K562 (cell line): ENCODE measurements at regions not wholly inside any gene's neighbourhood (a gene's known extent, or its start where the extent isn't known, plus 50 kb on each side); places are given as distances from the start of the nearest gene placed in this dataset.

Experiments
- ATAC-seq: fragments of 200-7000 bp; cut with Tn5 transposase; 3 replicates; pipeline ENCODE4 v1.9.1; 2020; ENCODE audit warnings: moderate library complexity
- BruUV-seq: library from RNA; stranded (reverse); fragments of 400-500 nt; replicated peaks from 2 replicates; lab custom pipeline; 2021; lab: Mats Ljungman, UMichigan
- CTCF ChIA-PET: fragments of 300-600 bp; formaldehyde crosslinking; extraction: SDS; loops from one replicate; lab custom pipeline; 2021; ENCODE audit warnings: low intra/inter-chr PET ratio; lab: Yijun Ruan, JAX
- POLR2A ChIA-PET: fragments of 300-600, 350-650 bp; sonication (Branson Sonifier 250); formaldehyde crosslinking; extraction: SDS; loops from one replicate; lab custom pipeline; 2021; ENCODE audit warnings: antibody characterized with exemption, inconsistent platforms; lab: Yijun Ruan, JAX
- DNase-seq, 4 experiments: peaks; one replicate each; pipeline versions ENCODE4 v3.0.0 to v3.0.0-alpha.2; 2011 to 2018; ENCODE audit warnings: low spot score in 3 of 4, mixed read lengths in 3 of 4; ENCODE audit errors: extremely low read depth in 1 of 4
- FAIRE-seq: peaks from 2 replicates; lab custom pipeline; 2011; peaks lifted over from hg19 to GRCh38; lab: Jason Lieb, UNC
- H2AFZ ChIP-seq: 2 replicates; pipeline ENCODE4 v1.6.0; 2011; ENCODE audit warnings: low read depth, low read length, control low read depth, inconsistent platforms
- H3K27ac ChIP-seq: fragments of 200-600 bp; 3 replicates; pipeline ENCODE4 v1.8.0; 2011; ENCODE audit warnings: low read depth, mild to moderate bottlenecking, control low read depth, inconsistent platforms, low read length, moderate library complexity, mixed read lengths; ENCODE audit errors: extremely low read depth
- H3K27me3 ChIP-seq, 2 experiments: fragments of 300-600 bp in 1 of 2; 2 replicates in 1 of 2; 3 replicates in 1 of 2; pipeline versions ENCODE4 v1.6.0 to v1.8.0; 2011; ENCODE audit warnings: inconsistent platforms in 2 of 2, low read length in 2 of 2, mild to moderate bottlenecking in 1 of 2, mixed read lengths in 1 of 2, moderate library complexity in 1 of 2; ENCODE audit not compliant: control insufficient read depth in 2 of 2, insufficient read depth in 2 of 2
- H3K36me3 ChIP-seq: fragments of 300-600 bp; 3 replicates; pipeline ENCODE4 v1.8.0; 2011; ENCODE audit warnings: mild to moderate bottlenecking, low read length, inconsistent platforms; ENCODE audit not compliant: control insufficient read depth, insufficient read depth
- H3K4me1 ChIP-seq, 2 experiments: fragments of 200-600 bp in 1 of 2; replicated peaks in 1 of 2; 2 replicates in 1 of 2; 3 replicates in 1 of 2; pipeline versions ENCODE4 v1.5.1 to v1.8.0; 2011; ENCODE audit warnings: inconsistent platforms in 2 of 2, low read length in 2 of 2, mild to moderate bottlenecking in 1 of 2, mixed read lengths in 1 of 2, moderate library complexity in 1 of 2; ENCODE audit not compliant: control insufficient read depth in 2 of 2, insufficient read depth in 2 of 2
- H3K4me2 ChIP-seq: 2 replicates; pipeline ENCODE4 v1.6.1; 2011; ENCODE audit warnings: low read length, control low read depth, inconsistent platforms, mixed read lengths; ENCODE audit not compliant: insufficient read depth
- H3K4me3 ChIP-seq: fragments of 200-600 bp; sonication (generic), shearing (Covaris generic); 2 replicates; pipeline ENCODE4 v1.5.1; 2016; ENCODE audit warnings: control low read depth, inconsistent platforms
- H3K79me2 ChIP-seq: fragments of 200-600 bp; 3 replicates; pipeline ENCODE4 v1.8.0; 2011; ENCODE audit warnings: low read length, inconsistent platforms; ENCODE audit not compliant: control insufficient read depth, insufficient read depth
- H3K9ac ChIP-seq, 2 experiments: 2 replicates each; pipeline versions ENCODE4 v1.6.0 to v1.6.1; 2011; ENCODE audit warnings: low read depth in 2 of 2, low read length in 2 of 2, control low read depth in 1 of 2, inconsistent platforms in 1 of 2, mild to moderate bottlenecking in 1 of 2, mixed read lengths in 1 of 2; ENCODE audit not compliant: insufficient read depth in 1 of 2
- H3K9me1 ChIP-seq: one replicate; pipeline ENCODE4 v1.6.0; 2011; ENCODE audit warnings: inconsistent platforms, mild to moderate bottlenecking, low read length, moderate library complexity; ENCODE audit not compliant: control insufficient read depth, insufficient read depth
- H3K9me3 ChIP-seq: replicated peaks from 2 replicates; pipeline ENCODE4 v1.5.1; 2011; ENCODE audit warnings: low read depth, low read length, inconsistent platforms; ENCODE audit not compliant: control insufficient read depth, insufficient read depth
- H4K20me1 ChIP-seq: replicated peaks from 2 replicates; pipeline ENCODE4 v1.6.1; 2011; ENCODE audit warnings: low read length, inconsistent platforms, mixed read lengths; ENCODE audit not compliant: control insufficient read depth, insufficient read depth
- BCOR ChIP-seq: fragments of 450-650 bp; IDR thresholded peaks from 2 replicates; pipeline ENCODE4 v1.6.1; 2016
- CBX3 ChIP-seq, 2 experiments: IDR thresholded peaks; 1 replicate in 1 of 2; 2 replicates in 1 of 2; pipeline ENCODE4 v1.6.1; 2012; ENCODE audit warnings: inconsistent platforms in 2 of 2, low read length in 2 of 2, borderline replicate concordance in 1 of 2, control low read depth in 1 of 2
- CBX5 ChIP-seq: IDR thresholded peaks from 2 replicates; pipeline ENCODE4 v1.6.1; 2014; ENCODE audit warnings: low read depth, borderline replicate concordance
- FIP1L1 ChIP-seq: fragments of 200-400 bp; formaldehyde crosslinking; IDR thresholded peaks from 2 replicates; pipeline ENCODE4 v1.6.1; 2018; ENCODE audit warnings: mild to moderate bottlenecking, low read depth, low read length; ENCODE audit not compliant: poor library complexity, severe bottlenecking
- GTF2A2 ChIP-seq: IDR thresholded peaks from 2 replicates; pipeline ENCODE4 v1.6.1; 2016; ENCODE audit warnings: mild to moderate bottlenecking, missing genetic modification characterization, missing compliant biosample characterization
- ILK ChIP-seq: fragments of 450-650 bp; IDR thresholded peaks from 2 replicates; pipeline ENCODE4 v1.6.1; 2016; ENCODE audit warnings: missing genetic modification characterization, low read depth, mild to moderate bottlenecking, missing compliant biosample characterization, moderate library complexity, borderline replicate concordance
- MTA1 ChIP-seq: fragments of 450-650 bp; IDR thresholded peaks from 2 replicates; pipeline ENCODE4 v1.6.1; 2017; ENCODE audit warnings: borderline replicate concordance
- PHB ChIP-seq: fragments of 250-450 bp; sonication (Bioruptor Pico); IDR thresholded peaks from 2 replicates; pipeline ENCODE4 v1.5.0; 2021
- RBM15 ChIP-seq: fragments of 200-400 bp; formaldehyde crosslinking; IDR thresholded peaks from 2 replicates; pipeline ENCODE4 v1.6.1; 2018; ENCODE audit warnings: mild to moderate bottlenecking, low read length, moderate library complexity; ENCODE audit not compliant: insufficient read depth
- SAFB2 ChIP-seq: fragments of 200-400 bp; formaldehyde crosslinking; IDR thresholded peaks from 2 replicates; pipeline ENCODE4 v1.6.1; 2018; ENCODE audit warnings: borderline replicate concordance, low read length, low read depth, moderate library complexity; ENCODE audit not compliant: severe bottlenecking
- STAT5A ChIP-seq: IDR thresholded peaks from 2 replicates; pipeline ENCODE4 v1.6.1; 2012; ENCODE audit warnings: low read length, inconsistent platforms, borderline replicate concordance
- TCFL5 ChIP-seq: fragments of 250-450 bp; sonication (Bioruptor Pico); conservative IDR thresholded peaks from 2 replicates; pipeline ENCODE4 v1.6.1; 2021; ENCODE audit warnings: mild to moderate bottlenecking, moderate library complexity, matching md5 sums
- ZNF263 ChIP-seq: sonication (generic); formaldehyde crosslinking; IDR thresholded peaks from 2 replicates; pipeline ENCODE4 v1.8.0; 2022; ENCODE audit warnings: mild to moderate bottlenecking, missing genetic modification reagents, borderline replicate concordance
- ZNF707 ChIP-seq: fragments of 250-450 bp; sonication (Bioruptor Pico); conservative IDR thresholded peaks from 2 replicates; pipeline ENCODE4 v1.8.0; 2022; ENCODE audit warnings: inconsistent platforms, mild to moderate bottlenecking, moderate library complexity
- WGBS: fragments of 100-300 bp; shearing (Covaris generic); methylation state at CpG from one replicate; pipeline ENCODE4 v1.1.6; 2016; ENCODE audit warnings: low coverage, mixed read lengths; ENCODE audit not compliant: insufficient coverage; ENCODE audit errors: missing lambda C conversion rate; 5-methylcytosine and 5-hydroxymethylcytosine counted together
- in situ Hi-C: fragments of 300-500 bp; cut with MboI; formaldehyde crosslinking; loops from 4 replicates; pipeline ENCODE4 v1.15.0; 2018; ENCODE audit warnings: inconsistent platforms, mixed read lengths
- intact Hi-C: fragments of 100-400 bp; cut with micrococcal nuclease; formaldehyde crosslinking; loops from 2 replicates; pipeline ENCODE4 v1.14.2; 2022

DNA sequence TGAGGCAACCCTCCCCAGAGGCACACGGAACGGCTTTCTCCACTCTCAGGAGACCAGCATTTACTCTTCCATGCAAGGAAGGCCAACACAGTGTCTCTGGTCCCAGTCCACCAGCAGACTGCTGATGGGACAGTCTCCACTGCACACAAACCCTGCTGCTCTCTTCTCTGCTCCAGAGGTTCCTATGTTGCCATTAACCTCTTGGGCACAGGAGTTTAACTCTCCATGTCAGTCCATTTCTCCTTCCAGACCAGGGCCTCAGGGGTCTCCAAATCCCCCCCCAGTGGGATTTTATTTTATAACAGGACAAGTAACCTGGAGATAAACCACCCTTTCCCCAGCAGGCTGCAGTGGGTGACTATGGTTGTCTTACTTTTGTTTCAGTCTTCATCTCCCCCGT is 452.5 kb downstream of the GADD45G start:
- no peak overlapping the region for H3K4me3 ChIP-seq
- TF ChIP-seq CBX3 (IDR thresholded peaks at IDR 0.05; ENCODE audit: borderline replicate concordance in 1 of 2, low read length in 2 of 2) = no peak
- no peak for TF ChIP-seq ILK
- no peak for TF ChIP-seq FIP1L1
- no peak for TF ChIP-seq GTF2A2
- no peak for TF ChIP-seq RBM15
- no peak for TF ChIP-seq SAFB2
- no peak for TF ChIP-seq STAT5A
- TF ChIP-seq BCOR = no peak
- no peak for TF ChIP-seq ZNF263
- TF ChIP-seq MTA1 = no peak
- no peak for TF ChIP-seq ZNF707
- TF ChIP-seq PHB (CRISPR knock-in tag) = no peak
- no peak for TF ChIP-seq CBX5
- no peak for TF ChIP-seq TCFL5 (CRISPR knock-in tag)
- TF ChIP-seq, all 486 proteins: peak for 0
- DNase-seq (no peak), FAIRE-seq (no peak), ATAC-seq (no peak)
- no peak overlapping the region for H2AFZ ChIP-seq
- no peaks in the 10 kb centered on the region for H4K20me1 ChIP-seq
- BruUV-seq = no TSS peak
- no peaks in the 10 kb centered on the region for H3K9me3 ChIP-seq
- POLR2A ChIA-PET = no interaction called here
- in situ Hi-C loops = no loop called here
- no peaks in the 10 kb centered on the region for H3K36me3 ChIP-seq
- no peak overlapping the region for H3K4me2 ChIP-seq
- no peaks in the 10 kb centered on the region for H3K27me3 ChIP-seq
- H3K79me2 ChIP-seq = no peaks in the 10 kb centered on the region
- no peak overlapping the region for H3K9ac ChIP-seq
- H3K4me1 ChIP-seq = no peaks in the 10 kb centered on the region
- H3K27ac ChIP-seq = no peak overlapping the region
- WGBS = 6% methylated on average over 1 of the region's 3 CpGs
- intact Hi-C loops = no loop called here
- no peaks in the 10 kb centered on the region for H3K9me1 ChIP-seq
- CTCF ChIA-PET = no interaction called here
